GM19372 (cell line): ENCODE measurements at regions not wholly inside any gene's neighbourhood (a gene's known extent, or its start where the extent isn't known, plus 50 kb on each side); places are given as distances from the start of the nearest gene placed in this dataset.

ENCODE experiments used
- ATAC-seq: cut with Tn5 transposase; IDR thresholded peaks from one replicate; pipeline ENCODE4 v1.9.1; 2021; ENCODE audit warnings: mild to moderate bottlenecking, low read depth, moderate library complexity; ENCODE audit not compliant: unreplicated experiment

DNA sequence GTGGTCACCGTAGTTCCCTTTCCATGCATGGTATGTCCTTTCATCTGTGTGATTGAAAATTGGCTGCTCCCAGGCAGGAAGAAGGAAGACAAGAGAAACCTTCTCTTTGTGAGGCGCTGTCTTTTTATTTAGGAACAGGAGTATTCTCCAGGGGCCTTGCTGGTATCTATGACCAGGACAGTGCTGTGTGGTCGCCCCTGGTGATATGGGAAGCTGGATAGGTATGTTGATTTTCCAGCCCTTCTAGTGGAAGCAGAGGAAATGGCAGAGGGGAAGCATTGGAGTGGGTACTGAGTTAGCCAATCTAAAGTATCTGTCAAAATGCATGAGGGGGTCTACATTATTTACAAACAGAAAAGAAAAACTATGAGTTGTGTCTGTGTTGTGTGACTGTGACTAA is 226.6 kb downstream of the MTX2 start:
- ATAC-seq = no peak

DNA sequence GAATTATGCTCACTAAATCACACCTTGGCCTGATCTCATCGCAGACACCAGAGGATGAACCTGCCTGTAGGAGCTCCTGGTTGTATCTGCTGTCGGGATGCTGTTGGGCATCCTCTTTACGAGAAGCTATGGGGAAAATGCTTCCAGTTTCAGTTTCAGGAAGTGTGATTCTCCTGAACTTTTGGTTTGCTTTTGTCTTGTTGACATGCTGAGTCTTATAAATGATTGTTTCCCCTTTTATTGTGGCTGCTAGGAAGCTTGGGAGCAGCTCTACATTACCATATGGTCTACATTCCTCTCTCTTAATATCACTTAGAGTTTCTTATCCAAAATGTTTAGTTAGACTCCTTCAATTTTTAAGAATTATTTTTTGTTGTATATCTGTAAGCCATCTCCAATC is 227.5 kb downstream of the MTX2 start:
- no peak for ATAC-seq

DNA sequence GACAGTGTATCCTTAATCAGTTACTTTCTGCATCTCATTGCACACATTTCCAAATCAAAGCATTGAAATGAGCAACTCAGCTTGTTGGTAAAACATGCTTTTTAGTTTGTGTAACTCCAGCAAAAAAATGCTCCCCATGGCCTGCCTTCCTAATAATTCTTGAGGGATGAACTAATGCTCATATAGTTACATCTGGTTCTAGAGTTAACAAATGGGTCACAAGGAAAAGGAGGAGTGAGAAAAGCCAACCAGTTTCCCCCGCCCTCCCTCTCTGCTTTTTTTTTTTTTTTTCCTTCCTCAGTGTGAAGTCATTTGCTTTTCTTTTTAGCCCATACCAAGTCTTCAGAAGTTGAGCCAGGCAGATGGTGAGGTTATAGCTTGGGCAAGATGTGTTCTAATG is 231.7 kb downstream of the MTX2 start:
- no peak for ATAC-seq

DNA sequence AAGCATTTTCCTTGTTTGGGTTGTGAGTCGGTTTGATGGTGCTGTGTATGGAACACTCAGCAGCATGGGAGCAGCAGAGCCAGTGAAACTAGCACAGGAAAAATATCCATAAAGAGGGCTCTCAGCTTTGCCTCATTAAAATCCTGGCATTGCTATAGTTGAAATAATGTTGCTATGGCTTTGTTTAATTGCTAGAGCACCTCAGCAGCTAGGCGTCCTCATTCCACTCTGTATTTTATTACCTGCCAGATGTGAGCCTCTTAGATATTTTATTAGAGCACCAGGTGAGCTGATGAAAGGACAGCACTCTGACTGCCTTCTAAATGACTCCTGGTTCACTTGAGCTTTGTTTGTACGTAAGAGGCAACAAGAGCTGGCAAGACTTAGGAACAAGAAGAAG is 232.4 kb downstream of the MTX2 start:
- no peak for ATAC-seq

DNA sequence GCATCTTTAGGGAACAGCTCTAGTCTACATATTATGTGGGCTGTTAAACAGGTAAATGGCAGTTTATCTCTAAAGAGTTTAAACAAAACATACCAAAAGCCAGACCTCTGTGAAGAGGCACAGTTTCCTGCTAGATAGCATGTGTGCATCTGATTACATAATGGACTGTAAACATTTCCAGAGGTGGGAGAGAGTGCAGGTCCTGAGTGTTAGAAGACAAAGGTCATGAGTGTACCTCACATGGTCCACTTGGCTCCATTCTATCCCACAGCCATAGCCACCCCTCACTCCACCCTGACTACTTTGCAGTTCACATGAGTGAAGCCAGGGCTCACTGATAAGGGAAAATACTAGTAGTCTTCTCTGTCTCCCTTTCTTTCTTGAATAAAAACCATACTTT is 233.4 kb downstream of the MTX2 start:
- no peak for ATAC-seq

DNA sequence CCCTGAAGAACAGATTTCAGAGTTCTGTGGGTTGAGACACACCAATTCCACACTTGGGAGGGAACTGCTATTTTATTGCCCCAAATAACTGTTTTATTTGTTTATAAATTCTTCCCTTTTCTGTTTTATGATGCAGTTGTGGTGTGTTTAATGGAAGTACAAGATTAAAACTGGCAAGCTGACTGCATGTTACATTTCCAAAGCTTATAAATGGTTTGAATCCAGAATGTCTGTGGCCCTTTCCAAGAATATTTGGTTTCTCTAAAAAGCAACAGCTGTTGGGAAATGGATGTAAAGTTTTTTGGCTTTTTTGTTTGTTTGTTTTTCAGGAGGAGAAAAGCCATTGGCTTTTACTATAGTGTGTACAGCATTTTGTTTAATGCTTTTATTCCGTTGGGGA is 234.5 kb downstream of the MTX2 start:
- ATAC-seq = no peak

DNA sequence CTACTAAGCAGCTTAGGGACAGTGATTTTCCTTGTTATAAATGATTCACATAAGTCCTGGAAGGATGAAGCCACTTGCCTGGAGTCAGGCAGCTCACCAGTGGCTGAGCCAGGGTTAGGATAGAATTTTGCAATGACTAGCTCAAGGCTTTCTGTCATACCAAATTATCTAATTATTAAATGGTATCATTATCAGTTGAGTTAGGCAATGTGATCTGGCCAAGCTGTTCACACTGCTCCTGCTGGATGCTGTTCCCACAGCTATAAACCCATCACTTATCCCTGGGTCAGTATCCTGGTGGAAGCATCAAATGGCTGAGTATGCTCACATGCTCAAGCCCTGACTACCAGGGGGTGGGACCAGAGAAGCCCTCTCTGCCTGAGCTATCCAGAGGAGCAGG is 235.2 kb downstream of the MTX2 start:
- ATAC-seq = no peak

DNA sequence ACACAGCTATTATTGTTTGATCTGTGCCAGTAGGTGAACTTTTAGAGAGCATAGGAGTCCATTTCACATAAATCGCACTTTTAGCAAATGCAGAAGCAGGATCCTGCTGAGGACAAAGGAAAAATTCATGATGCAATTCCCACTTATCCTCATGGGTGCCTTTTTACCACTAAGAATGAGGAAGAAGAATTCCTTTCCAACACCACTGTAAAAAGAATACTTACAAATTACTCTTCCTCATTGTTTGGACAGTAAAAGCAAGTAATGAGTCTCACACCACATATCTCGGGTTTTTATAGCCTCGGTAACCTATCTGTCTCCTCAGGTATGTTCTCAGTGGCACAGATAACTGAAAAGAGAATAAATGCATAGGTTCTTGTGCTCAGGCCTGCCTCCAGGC is 238.5 kb downstream of the MTX2 start:
- ATAC-seq = no peak

DNA sequence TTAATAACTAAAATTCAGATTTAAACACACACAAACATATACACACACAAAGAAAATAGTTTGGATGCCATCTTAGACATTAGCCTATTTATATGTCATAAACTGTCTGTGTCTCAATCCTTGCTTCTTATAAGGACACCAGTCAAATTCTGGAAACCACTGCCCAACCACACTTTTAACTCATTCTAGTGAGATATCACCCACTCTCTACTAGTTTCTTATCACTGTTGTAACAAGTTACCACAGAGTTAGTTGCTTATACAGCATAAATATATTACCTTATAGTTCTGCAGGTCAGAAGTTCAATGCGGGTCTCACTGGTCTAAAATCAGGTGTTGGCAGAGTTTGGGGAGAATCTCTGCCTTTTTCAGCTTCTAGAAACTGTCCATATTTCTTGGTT is 239.1 kb downstream of the MTX2 start:
- ATAC-seq = peak; percentile 43

DNA sequence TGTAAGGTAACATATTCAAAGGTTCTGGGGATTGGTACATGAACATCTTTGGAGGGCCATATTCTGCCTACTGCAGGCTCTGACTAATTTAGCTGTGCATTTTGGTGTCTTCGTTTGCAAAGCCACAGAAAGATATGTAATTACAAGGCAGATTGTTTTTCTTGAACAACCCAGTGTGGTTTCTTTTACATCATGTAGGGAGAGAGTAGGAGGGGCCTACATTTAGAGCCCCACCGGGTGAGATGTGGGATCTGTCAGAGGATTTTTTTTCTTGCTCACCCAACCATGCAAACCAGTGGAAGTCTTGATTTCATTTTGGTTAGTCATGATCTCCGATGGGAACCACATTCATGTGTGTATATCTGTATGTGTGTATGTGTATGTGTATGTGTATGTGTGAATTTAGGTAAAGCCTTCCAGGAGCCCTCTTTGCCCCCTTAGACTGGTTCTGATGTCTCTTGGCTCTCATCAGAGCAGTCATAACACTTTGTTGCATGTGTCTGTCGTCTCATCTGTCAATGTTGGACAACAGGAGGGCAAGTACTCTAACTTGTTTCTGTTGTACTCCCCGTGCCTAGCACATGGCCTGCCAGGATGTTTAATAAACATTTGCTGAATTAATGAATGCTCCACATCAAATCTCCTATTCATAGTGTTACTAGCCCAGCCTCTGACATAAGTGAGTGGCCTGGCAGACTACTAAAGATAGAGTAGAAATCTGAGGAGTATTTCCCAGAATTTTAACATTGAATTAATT is 239.9 kb downstream of the MTX2 start:
- peak; percentile 75 for ATAC-seq

DNA sequence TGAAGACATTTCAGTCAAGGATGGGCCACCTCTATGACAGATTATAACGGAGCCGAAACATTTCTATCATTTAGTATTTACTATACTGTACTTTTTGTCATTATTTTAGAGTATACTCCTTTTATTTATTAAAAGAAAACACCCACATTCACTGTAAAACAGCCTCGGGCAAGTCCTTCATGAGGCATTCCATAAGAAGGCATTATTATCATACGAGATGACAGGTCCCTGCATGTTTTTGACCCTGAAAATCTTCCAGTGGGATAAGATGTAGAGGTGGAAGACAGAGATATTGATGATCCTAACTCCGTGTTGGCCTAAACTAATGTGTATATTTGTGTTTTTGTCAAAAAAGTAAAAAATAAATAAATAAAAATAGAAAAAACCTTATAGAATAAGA is 245.0 kb downstream of the MTX2 start:
- no peak for ATAC-seq

DNA sequence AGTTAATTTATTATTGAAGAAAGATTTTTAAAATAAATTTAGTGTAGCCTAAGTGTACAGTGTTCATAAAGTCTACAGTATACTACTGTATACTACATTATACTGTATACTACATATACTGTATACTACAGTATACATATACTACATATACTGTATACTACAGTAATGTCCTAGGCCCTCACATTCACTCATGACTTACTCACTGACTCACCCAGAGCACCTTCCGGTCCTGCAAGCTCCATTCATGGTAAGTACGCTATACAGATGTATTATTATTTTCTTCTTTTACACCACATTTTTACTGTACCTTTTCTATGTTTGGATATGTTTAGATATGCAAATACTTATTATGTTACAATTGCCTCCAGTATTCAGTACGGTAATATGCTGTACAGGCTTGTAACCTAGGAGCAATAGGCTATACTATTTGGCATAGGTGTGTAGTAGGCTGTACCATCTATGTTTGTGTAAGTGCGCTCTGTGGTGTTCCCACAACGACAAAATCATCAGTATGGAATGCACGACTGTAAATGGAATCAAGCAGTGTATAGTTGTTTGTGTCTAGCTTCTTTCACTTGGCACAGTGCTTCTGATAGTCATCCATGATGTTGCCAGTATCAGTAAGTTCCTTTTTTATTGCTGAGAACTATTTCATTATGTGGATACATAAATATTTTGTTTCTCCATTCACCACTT is 245.7 kb downstream of the MTX2 start:
- ATAC-seq = no peak

DNA sequence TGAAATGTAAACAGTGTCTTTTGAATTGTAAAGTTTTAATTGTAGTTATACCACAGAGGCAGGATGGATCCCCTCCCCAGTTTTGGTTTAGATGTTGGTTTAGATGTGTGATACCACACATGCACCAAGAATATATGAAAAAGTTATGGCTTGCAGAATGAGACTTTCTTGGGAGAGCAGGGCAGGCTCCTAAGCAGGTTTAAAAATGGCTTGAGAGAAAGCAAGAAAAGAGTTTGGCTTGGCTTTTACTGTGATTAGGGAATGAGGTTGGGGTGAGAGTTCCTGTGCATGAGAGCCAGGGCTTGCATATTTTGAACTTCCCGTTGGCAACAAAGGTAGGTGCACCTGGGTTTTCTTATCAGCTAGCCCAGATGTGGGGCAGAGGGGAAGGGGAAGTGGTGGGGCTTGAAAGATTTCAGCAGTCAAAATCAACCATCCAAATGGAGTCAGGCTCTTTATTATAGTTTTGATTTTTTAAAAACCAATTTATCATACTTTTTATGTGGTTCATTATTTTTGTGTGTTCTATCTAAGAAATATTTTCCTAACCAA is 246.9 kb downstream of the MTX2 start:
- no peak for ATAC-seq

DNA sequence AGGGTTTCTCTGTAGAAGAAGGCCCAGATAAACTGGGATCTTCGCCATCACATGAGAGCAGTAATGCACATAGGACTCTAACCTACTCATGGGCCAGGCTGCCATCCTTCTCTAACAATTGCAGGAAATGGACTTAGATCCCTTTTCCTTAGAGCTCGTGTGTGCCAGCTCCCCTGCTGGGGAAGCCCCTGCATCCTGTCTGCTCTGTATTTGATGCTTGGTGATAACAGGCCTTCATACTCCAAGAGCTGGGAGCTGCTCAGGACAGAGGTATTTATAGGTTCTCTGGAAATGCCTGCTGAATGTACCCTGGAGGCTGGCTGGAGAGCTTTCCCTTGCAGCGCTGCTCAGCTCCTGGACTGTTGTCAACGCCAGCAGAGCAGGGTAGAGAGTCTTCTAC is 249.6 kb downstream of the MTX2 start:
- no peak for ATAC-seq

DNA sequence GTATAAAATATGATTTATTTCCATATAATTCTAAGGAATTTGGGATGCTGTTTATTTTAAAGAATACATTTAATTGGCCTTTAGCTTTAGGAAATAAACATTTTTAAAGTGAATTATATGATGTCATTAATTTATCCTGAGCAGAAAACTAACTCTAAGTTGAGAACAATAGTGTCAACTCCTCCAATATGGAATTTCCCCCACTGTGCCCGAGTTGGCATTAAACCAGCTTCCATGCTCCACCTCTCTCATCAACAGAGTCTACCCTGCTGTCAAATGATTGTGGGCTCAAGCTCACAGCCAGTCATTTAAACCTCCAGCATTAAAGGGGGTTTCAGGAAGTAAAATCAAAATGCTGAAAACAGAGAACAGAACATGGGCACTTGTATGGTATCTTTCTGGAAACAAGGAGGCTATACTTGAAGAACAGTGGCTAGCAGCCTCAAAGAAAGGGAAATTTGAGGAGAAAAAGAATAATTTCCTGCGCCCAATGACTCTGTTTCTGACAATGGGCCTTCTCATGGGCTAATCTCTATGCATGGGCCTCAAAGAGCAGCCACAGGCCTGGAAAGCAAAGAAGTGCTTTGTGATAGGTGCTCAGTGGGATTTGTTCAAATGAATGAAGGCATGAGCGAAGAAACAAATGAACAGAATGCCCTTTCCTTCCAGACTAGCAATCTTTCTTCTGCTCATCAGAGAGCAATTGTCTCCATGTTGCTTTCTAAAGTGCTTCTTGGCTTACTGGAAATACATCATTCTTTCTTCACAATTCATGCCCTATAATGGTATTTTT is 252.8 kb downstream of the MTX2 start:
- ATAC-seq = no peak

DNA sequence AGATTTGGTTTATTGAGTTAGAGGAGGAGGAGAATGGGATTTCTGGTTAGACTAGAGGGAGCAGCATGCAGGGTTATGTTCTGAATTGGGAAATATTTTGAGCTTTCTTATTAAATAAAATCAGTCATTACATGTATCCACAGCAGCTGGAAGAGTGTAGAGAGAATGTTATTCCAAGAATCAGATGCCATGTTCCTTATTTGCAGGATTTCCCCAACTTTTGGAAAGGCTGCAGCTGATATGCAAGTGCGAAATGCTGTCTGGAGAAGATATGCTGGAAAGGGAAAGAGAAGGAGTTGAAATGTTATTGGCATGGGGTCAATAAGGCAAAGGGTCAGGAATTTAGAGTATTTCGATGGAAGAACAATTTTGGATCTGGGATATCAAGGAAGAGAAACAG is 255.8 kb downstream of the MTX2 start:
- ATAC-seq = no peak

DNA sequence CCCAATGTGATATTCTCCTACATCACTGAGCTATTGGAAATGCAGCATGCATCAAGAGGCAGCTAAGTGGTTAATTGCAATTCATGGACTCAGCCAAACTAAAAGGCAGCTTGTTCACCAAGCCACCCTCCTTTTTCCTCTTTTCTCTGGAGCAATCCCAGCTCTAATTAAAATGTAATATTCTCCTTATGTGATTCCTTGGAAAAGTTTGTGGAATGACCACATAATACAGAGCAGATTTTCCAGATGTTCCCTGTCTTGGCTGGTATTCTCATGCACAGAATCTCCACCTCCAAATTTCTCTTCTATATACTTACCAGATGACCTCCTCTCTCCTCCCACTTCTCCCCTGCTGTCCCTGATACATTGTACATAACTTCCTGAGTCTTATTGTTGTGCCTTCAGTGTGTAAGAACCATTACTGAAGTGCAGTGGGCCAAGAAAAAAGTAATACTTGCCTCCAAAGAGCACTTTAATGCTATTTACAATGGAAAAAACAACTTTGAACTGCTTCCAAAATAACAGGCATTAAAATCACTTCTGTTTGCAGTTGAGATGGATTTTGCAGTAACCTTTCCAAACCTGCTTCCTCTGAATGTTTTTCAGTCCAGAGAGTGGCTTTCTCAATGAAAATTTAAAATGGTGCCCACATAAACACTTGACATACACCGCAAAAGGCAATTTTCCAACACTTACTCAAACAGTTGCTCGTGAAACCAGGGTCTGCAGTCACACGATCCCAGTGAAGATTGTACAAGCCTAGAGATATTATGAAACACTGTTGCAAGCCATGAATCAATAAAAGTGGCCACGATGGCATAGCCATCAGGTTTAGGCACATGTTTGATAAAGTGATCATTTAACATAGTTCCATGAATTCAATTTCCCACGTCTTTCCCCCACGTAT is 258.0 kb downstream of the MTX2 start:
- ATAC-seq = no peak

DNA sequence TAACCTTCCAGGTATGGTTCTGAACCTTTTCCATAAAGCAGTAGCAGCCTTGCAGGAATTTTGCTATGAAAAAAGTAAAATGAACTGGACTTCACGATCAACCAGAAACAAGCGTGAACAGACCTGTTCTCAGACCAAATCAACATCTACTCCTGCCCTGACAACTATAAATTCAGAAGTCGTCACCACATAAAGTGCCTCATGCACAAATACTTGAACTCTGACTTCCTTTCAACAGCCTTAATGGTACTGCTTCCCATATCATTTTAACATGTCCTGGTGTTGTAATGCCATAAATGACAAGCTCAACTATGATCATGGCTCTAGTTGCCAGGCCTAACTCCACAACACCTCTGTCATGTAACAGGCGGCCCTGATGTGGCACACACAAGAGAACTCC is 262.4 kb downstream of the MTX2 start:
- no peak for ATAC-seq

DNA sequence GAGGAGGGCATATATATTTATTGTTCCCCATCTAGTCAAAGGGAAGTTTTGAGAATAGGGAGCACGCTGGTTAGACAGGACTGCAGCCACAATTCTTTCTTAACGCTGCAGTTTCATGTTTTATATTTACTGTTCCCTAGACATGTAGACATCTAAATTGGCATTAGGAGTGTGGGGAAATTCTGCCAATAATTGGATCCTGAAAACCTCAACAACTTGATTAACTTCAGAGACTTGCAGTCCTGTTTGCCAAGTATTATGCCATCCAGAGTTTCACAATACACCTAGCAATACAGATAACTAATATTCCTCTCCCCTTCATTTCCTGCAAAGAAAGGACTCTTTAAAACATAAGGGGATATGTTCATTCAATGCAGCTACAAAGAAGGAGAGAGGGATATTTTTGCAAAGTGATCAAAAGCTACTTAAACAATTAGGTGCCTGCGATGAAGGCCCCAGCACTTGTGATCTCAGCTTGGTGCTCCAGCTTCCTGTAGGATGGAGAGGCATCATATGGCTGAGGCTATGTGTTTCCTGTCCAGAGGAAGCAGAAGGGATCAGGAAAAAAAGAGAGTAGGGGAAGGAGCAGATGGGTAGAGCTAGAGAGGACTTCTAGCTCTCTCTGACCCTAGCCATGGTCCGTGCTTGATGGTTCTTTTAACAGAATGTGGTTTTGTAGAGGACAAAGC is 264.4 kb downstream of the MTX2 start:
- no peak for ATAC-seq
